Neural progenitor cell (in vitro differentiated cells): ENCODE measurements at regions not wholly inside any gene's neighbourhood (a gene's known extent, or its start where the extent isn't known, plus 50 kb on each side); places are given as distances from the start of the nearest gene placed in this dataset.

ENCODE experiments used
- CTCF ChIP-seq: fragments of 200-600 bp; sonication (generic); IDR thresholded peaks from 2 replicates; pipeline ENCODE4 v1.5.1; 2017; ENCODE audit warnings: antibody characterized with exemption, mild to moderate bottlenecking
- EZH2phosphoT487 ChIP-seq: fragments of 200-600 bp; sonication (generic); IDR thresholded peaks from 2 replicates; pipeline ENCODE4 v1.6.1; 2017; ENCODE audit warnings: antibody characterized with exemption

DNA sequence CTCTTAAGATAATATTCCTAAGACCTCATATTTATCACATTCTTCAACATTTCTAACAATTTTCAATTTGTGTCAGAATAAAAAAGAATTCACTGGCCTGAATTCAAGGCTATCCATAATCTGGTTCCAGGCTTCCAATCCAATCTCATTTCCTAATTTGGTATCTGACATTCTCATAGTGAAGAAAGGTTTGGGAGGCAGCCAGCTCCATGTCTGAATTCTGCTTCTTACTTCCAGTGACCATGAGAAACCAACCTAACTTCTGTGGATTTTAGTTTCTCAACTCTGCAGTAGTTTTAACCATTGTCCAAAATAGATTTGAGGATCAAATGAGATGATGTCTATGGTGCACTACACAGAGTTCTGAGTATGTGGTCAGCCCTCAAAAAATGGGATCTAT is 439.1 kb upstream of the GCFC2 start:
- TF ChIP-seq CTCF (no peak), EZH2phosphoT487 (no peak)
